Ishikawa (cell line): ENCODE measurements at regions not wholly inside any gene's neighbourhood (a gene's known extent, or its start where the extent isn't known, plus 50 kb on each side); places are given as distances from the start of the nearest gene placed in this dataset.

Source experiments
- EP300 ChIP-seq: IDR thresholded peaks from 2 replicates; pipeline ENCODE4 v1.6.1; 2012; ENCODE audit warnings: borderline replicate concordance
- FOXM1 ChIP-seq: IDR thresholded peaks from 2 replicates; pipeline ENCODE4 v1.6.1; 2012; ENCODE audit warnings: low read depth, borderline replicate concordance
- NFIC ChIP-seq: IDR thresholded peaks from 2 replicates; pipeline ENCODE4 v1.6.1; 2012
- RAD21 ChIP-seq: IDR thresholded peaks from 2 replicates; pipeline ENCODE4 v1.6.1; 2012; ENCODE audit warnings: low read depth
- REST ChIP-seq: IDR thresholded peaks from 2 replicates; pipeline ENCODE4 v1.6.1; 2012; ENCODE audit warnings: low read depth, mild to moderate bottlenecking
- TEAD4 ChIP-seq: IDR thresholded peaks from 2 replicates; pipeline ENCODE4 v1.6.1; 2012
- YY1 ChIP-seq: IDR thresholded peaks from 2 replicates; pipeline ENCODE4 v1.6.1; 2012; ENCODE audit warnings: low read depth
- TF ChIP-seq, protein P1 (sequence below): IDR thresholded peaks from 2 replicates; pipeline ENCODE4 v1.6.1; 2012

- TF ChIP-seq RAD21 (no peak), FOXM1 (no peak), REST (no peak), NFIC (no peak), TEAD4 (no peak), YY1 (no peak), EP300 (no peak)
- TF ChIP-seq, protein P1, sequence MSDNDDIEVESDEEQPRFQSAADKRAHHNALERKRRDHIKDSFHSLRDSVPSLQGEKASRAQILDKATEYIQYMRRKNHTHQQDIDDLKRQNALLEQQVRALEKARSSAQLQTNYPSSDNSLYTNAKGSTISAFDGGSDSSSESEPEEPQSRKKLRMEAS: no peak
Measured at GRCh38 chr5:67547682-67548081, 351.1 kb upstream of the CD180 start.
